CD4-positive, alpha-beta memory T cell (primary cell): ENCODE measurements at regions not wholly inside any gene's neighbourhood (a gene's known extent, or its start where the extent isn't known, plus 50 kb on each side); places are given as distances from the start of the nearest gene placed in this dataset.
A peak's percentile ranks its signal among the peaks of the same experiment; 100 is the strongest.
"Not testable (repeated sequence)": the region's sequence is repeated elsewhere in the genome, so short reads cannot be mapped to it uniquely, and the experiment has no call there.

Source experiments
- CTCF ChIA-PET: fragments of 350-600 bp; sonication (Branson Sonifier 250); formaldehyde crosslinking; loops from one replicate; lab custom pipeline; 2021; ENCODE audit warnings: inconsistent platforms; ENCODE audit not compliant: partially characterized antibody; lab: Charles Lee
- POLR2A ChIA-PET: fragments of 350-600 bp; sonication (Branson Sonifier 250); formaldehyde crosslinking; loops from one replicate; lab custom pipeline; 2021; ENCODE audit not compliant: partially characterized antibody; lab: Charles Lee
- DNase-seq, 5 donors: peaks; one replicate each; pipeline versions ENCODE4 v3.0.0 to v3.0.0-alpha.2; 2020 to 2022; ENCODE audit warnings: mixed read lengths in 1 of 5
- H3K27ac ChIP-seq: one replicate; pipeline ENCODE4 v1.7.0; 2013; ENCODE audit warnings: low read depth, low read length
- H3K27me3 ChIP-seq: 2 replicates; pipeline ENCODE4 v1.7.0; 2013; ENCODE audit warnings: mild to moderate bottlenecking, low read length, moderate library complexity; ENCODE audit not compliant: insufficient read depth
- H3K36me3 ChIP-seq: 2 replicates; pipeline ENCODE4 v1.7.0; 2013; ENCODE audit warnings: mild to moderate bottlenecking, low read length, moderate library complexity; ENCODE audit not compliant: insufficient read depth
- H3K4me1 ChIP-seq: 2 replicates; pipeline ENCODE4 v1.7.0; 2013; ENCODE audit warnings: mild to moderate bottlenecking, low read length, moderate library complexity; ENCODE audit not compliant: insufficient read depth
- H3K4me3 ChIP-seq, 2 donors: one replicate each; pipeline ENCODE4 v1.7.0; 2013; ENCODE audit warnings: low read length in 2 of 2, mild to moderate bottlenecking in 1 of 2
- H3K9me3 ChIP-seq, 2 donors: one replicate each; pipeline ENCODE4 v1.7.0; 2013; ENCODE audit warnings: low read length in 2 of 2, control low read depth in 1 of 2; ENCODE audit not compliant: control insufficient read depth in 1 of 2
- H3K27ac Mint-ChIP-seq, 7 donors: one replicate each; pipeline ENCODE4 v1.8.0; 2020 to 2021; ENCODE audit warnings: mixed read lengths in 7 of 7, mild to moderate bottlenecking in 6 of 7, inconsistent platforms in 3 of 7, moderate library complexity in 3 of 7
- H3K27me3 Mint-ChIP-seq, 2 donors: one replicate each; pipeline ENCODE4 v1.8.0; 2020 to 2021; ENCODE audit warnings: mixed read lengths in 2 of 2
- H3K36me3 Mint-ChIP-seq, 2 donors: one replicate each; pipeline ENCODE4 v1.8.0; 2020 to 2021; ENCODE audit warnings: mixed read lengths in 2 of 2, inconsistent platforms in 1 of 2, mild to moderate bottlenecking in 1 of 2
- H3K4me1 Mint-ChIP-seq, 4 donors: one replicate each; pipeline ENCODE4 v1.8.0; 2020 to 2021; ENCODE audit warnings: mixed read lengths in 4 of 4, mild to moderate bottlenecking in 1 of 4
- H3K4me3 Mint-ChIP-seq, 8 donors: one replicate each; pipeline ENCODE4 v1.8.0; 2020 to 2021; ENCODE audit warnings: mixed read lengths in 8 of 8, mild to moderate bottlenecking in 7 of 8, moderate library complexity in 6 of 8, inconsistent platforms in 3 of 8
- H3K9me3 Mint-ChIP-seq, 8 donors: one replicate each; pipeline ENCODE4 v1.8.0; 2020 to 2021; ENCODE audit warnings: mixed read lengths in 8 of 8, mild to moderate bottlenecking in 5 of 8, inconsistent platforms in 3 of 8, moderate library complexity in 1 of 8
- intact Hi-C: fragments of 100-400 bp; cut with micrococcal nuclease; formaldehyde crosslinking; loops from one replicate; pipeline ENCODE4 v1.15.1; 2023

DNA sequence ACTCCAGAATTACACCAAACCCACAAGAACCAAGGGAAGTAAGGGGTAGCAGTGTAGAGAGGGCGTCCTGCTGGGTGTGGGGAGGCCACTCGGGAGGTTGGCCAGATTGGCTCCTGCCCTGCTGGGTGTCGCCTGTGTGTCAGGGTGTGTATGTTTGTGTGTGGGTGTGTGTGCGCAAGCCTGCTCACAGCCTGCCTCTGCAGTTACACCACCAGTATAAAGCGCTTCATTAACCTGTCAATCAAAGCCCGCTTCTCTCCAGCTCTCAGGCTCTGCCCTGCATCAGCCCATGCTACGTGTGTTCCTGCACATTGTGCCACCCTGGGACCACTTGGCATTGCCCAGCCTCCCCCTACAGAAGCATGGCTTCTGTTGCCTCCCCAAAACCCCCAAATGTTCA lies 83.3 kb upstream of the PAX2 start:
- no peak for DNase-seq
- CTCF ChIA-PET: no interaction called here
- H3K4me1 Mint-ChIP-seq: peaks cover 0 to 4% (median 2%) of the 10 kb centered on the region in 4 donors
- Histone ChIP-seq H3K9me3 (no peaks in the 10 kb centered on the region), H3K27ac (no peak overlapping the region), H3K4me1 (no peaks in the 10 kb centered on the region), H3K36me3 (no peaks in the 10 kb centered on the region), H3K4me3 (no peak overlapping the region), H3K27me3 (peaks cover 27% of the 10 kb centered on the region)
- POLR2A ChIA-PET: no interaction called here
- peaks cover 53 to 56% of the 10 kb centered on the region in 2 donors for H3K27me3 Mint-ChIP-seq
- peaks cover 0 to 4% (median 0%) of the 10 kb centered on the region in 8 donors for H3K9me3 Mint-ChIP-seq
- H3K4me3 Mint-ChIP-seq: no peak overlapping the region
- H3K27ac Mint-ChIP-seq: no peak overlapping the region
- no peaks in the 10 kb centered on the region for H3K36me3 Mint-ChIP-seq
- intact Hi-C loops: no loop called here

DNA sequence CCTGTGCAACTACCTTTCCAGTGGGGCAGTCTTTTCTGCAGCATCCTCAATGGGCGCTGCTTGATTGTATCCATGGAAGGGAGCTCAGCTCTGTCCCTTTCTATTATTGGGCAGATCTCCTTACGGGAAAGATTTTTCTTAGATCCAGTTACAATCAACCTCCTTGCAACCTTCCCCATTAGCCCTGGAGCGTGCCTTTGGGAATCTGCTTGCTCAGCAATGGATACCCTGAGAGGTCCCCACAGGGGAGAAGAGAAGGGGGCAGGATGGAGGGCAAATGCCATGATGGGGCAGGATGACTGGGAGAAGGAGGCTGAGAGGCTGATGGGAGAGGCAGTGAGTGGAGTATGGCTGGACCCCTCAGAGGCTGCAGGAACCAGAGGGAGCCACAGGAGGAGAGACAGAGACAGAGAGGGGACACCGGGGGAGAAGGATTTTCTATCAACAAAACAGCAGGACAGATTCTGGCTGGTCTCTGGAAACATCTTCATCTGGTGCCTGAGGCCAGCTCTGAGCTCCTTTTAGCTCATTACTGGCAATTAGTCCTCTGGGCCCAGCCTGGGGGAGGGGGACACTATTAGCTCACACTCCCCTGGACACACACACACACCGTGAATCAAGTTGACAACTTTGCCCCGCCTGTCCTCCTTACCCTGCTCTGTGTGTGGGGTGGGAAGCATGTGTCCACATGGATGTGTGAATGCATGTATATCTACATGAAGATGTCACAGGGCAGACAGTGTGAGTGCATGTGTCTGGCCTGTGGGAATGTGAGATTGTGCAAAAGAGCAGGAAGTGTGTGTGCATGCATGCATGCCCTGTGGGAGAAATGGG lies 80.8 kb upstream of the PAX2 start:
- Mint-ChIP-seq H3K4me3 (no peak overlapping the region), H3K27me3 (peaks cover 44 to 55% of the 10 kb centered on the region in 2 donors), H3K9me3 (no peaks in the 10 kb centered on the region), H3K27ac (no peak overlapping the region), H3K36me3 (no peaks in the 10 kb centered on the region), H3K4me1 (peaks cover 0 to 1% (median 0%) of the 10 kb centered on the region in 4 donors)
- Histone ChIP-seq H3K36me3 (no peaks in the 10 kb centered on the region), H3K27ac (no peak overlapping the region), H3K4me3 (no peak overlapping the region), H3K27me3 (peaks cover 18% of the 10 kb centered on the region), H3K4me1 (no peaks in the 10 kb centered on the region), H3K9me3 (no peaks in the 10 kb centered on the region)
- CTCF ChIA-PET: no interaction called here
- DNase-seq: no peak
- POLR2A ChIA-PET: no interaction called here
- intact Hi-C loops: no loop called here

DNA sequence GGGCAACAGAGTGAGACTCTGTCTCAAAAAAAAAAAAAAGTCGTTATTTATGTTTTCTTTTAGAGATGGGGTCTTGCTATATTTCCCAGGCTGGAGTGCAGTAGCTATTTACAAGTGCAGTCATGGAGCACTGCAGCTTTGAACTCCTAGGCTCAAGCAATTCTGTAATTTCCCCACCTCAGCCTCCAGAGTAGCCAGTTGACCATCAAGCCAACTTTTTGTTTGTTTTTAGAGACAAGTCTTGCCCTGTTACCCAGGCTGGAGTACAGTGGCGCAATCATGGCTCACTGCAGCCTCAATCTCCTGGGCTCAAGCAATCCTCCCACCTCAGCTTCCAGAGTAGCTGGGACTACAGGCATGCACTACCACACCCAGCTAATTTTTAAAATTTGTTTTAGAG lies 78.7 kb upstream of the PAX2 start:
- intact Hi-C loops, H3K36me3 Mint-ChIP-seq, CTCF ChIA-PET, H3K27ac ChIP-seq, POLR2A ChIA-PET, H3K9me3 Mint-ChIP-seq, H3K9me3 ChIP-seq, H3K4me3 Mint-ChIP-seq, H3K27ac Mint-ChIP-seq, DNase-seq, H3K4me3 ChIP-seq, H3K4me1 ChIP-seq, H3K4me1 Mint-ChIP-seq, H3K36me3 ChIP-seq: not testable (repeated sequence)
- peaks cover 23% of the 10 kb centered on the region for H3K27me3 ChIP-seq
- peaks cover 45 to 56% of the 10 kb centered on the region in 2 donors for H3K27me3 Mint-ChIP-seq

DNA sequence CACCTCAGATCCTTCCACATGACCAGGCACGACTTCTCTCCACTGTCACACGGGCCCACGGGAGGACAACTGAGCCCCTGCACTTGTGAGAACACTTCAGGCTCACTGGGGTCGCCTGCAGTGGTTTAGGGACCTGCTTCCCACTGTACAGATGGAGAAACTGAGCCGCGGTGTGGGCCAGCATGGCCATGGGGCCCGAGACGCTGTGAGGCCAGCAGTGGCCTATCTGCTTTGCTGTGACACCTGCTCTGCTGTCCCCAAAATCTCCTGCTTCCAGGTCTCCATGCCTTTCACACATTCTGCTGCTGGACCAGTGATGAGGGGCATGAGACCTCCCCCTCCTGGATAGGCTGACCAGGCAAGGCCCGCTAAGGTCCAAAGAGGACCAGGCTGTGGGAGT lies 75.8 kb upstream of the PAX2 start:
- H3K27ac ChIP-seq: no peak overlapping the region
- H3K9me3 ChIP-seq: no peaks in the 10 kb centered on the region
- H3K27ac Mint-ChIP-seq: no peak overlapping the region
- H3K4me3 ChIP-seq: no peak overlapping the region
- peaks cover 1 to 9% (median 6%) of the 10 kb centered on the region in 4 donors for H3K4me1 Mint-ChIP-seq
- ChIA-PET POLR2A (no interaction called here), CTCF (no interaction called here)
- peaks cover 51 to 56% of the 10 kb centered on the region in 2 donors for H3K27me3 Mint-ChIP-seq
- intact Hi-C loops: loop anchor here (2.0 kb wide), 2 partner anchors 73 to 209 kb away; no protein-coding TSS in a partner anchor
- peaks cover 33% of the 10 kb centered on the region for H3K27me3 ChIP-seq
- H3K36me3 ChIP-seq: no peaks in the 10 kb centered on the region
- no peak overlapping the region for H3K4me3 Mint-ChIP-seq
- H3K36me3 Mint-ChIP-seq: no peaks in the 10 kb centered on the region
- DNase-seq: no peak
- H3K4me1 ChIP-seq: peaks cover 5% of the 10 kb centered on the region
- peaks cover 0 to 3% (median 0%) of the 10 kb centered on the region in 8 donors for H3K9me3 Mint-ChIP-seq

DNA sequence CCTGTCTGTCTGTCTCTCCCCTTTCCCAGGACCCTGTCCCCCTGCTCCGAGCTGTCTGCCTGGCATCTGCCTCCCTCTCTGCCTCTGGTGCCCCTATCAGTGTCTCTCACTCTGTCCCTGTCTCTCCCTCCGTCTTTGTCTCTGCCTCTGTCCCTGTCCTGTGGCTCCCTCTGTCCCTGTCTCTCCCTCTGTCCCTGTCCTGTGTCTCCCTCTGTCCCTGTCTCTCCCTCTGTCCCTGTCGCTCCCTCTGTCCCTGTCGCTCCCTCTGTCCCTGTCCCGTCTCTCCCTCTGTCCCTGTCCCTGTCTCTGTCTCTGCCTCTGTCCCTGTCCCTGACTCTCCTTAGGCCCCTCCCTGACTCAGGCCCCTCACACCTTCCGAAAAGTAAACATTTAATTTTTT lies 75.0 kb upstream of the PAX2 start:
- H3K36me3 ChIP-seq: no peaks in the 10 kb centered on the region
- no peak overlapping the region for H3K27ac ChIP-seq
- Mint-ChIP-seq H3K4me1 (peaks cover 1 to 9% (median 6%) of the 10 kb centered on the region in 4 donors), H3K9me3 (peaks cover 0 to 3% (median 0%) of the 10 kb centered on the region in 8 donors), H3K36me3 (no peaks in the 10 kb centered on the region), H3K27ac (peak overlapping the region in 1 of 7 donors; percentile 6), H3K27me3 (peaks cover 49 to 53% of the 10 kb centered on the region in 2 donors), H3K4me3 (peak overlapping the region in 5 of 8 donors; percentile 41 to 78 (median 41))
- ChIA-PET CTCF (no interaction called here), POLR2A (no interaction called here)
- no peaks in the 10 kb centered on the region for H3K9me3 ChIP-seq
- H3K4me3 ChIP-seq: no peak overlapping the region
- peaks cover 5% of the 10 kb centered on the region for H3K4me1 ChIP-seq
- peaks cover 33% of the 10 kb centered on the region for H3K27me3 ChIP-seq
- intact Hi-C loops: loop anchor here (2.0 kb wide), 2 partner anchors 72 to 208 kb away; no protein-coding TSS in a partner anchor
- DNase-seq: no peak

DNA sequence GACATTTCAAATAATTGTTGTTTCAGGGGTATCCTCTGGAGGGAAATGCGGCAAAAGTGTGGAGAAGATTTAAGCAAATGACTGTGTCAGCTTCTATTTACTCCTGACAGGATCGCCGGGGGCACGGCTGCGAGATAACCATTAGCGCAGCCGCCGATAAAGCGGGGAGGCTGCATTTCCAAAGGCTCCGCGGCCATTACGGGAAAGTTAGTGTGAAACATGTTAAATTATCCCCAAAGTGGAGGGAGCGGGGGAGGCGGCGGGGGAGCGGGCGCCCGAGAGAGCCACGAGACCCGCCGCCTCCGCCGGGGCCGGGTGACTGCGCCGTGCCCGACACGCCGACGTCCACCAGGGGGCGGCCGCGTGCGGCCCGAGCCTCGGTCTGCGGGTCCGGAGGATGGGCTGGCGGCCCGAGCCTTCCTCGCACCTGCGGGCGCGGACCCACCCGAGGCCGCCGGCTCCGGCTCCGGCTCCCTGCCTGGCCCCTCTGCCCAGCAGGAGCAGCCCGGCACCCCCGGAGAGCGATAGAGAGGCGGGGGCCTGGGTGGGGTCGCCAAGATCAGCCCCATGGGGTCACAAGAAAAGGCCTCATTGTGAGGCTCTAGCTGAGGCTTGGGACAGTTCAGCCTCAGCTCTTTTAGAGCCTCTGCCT lies 74.4 kb upstream of the PAX2 start:
- peaks cover 5% of the 10 kb centered on the region for H3K4me1 ChIP-seq
- ChIA-PET POLR2A (no interaction called here), CTCF (interaction anchor here (1.2 kb wide), 1 partner anchor 72 kb away, joined by 4 read pairs; no protein-coding TSS in a partner anchor)
- Mint-ChIP-seq H3K9me3 (peaks cover 0 to 3% (median 0%) of the 10 kb centered on the region in 8 donors), H3K36me3 (no peaks in the 10 kb centered on the region), H3K27me3 (peaks cover 50 to 54% of the 10 kb centered on the region in 2 donors), H3K4me1 (peaks cover 1 to 9% (median 6%) of the 10 kb centered on the region in 4 donors), H3K27ac (no peak overlapping the region), H3K4me3 (peak overlapping the region in 6 of 8 donors; percentile 34 to 78 (median 56))
- H3K9me3 ChIP-seq: no peaks in the 10 kb centered on the region
- H3K36me3 ChIP-seq: no peaks in the 10 kb centered on the region
- H3K4me3 ChIP-seq: no peak overlapping the region
- no peak overlapping the region for H3K27ac ChIP-seq
- intact Hi-C loops: loop anchor here (2.0 kb wide), 2 partner anchors 72 to 208 kb away; no protein-coding TSS in a partner anchor
- peaks cover 33% of the 10 kb centered on the region for H3K27me3 ChIP-seq
- DNase-seq: peak in 4 of 5 donors; percentile 45 to 57 (median 50)

DNA sequence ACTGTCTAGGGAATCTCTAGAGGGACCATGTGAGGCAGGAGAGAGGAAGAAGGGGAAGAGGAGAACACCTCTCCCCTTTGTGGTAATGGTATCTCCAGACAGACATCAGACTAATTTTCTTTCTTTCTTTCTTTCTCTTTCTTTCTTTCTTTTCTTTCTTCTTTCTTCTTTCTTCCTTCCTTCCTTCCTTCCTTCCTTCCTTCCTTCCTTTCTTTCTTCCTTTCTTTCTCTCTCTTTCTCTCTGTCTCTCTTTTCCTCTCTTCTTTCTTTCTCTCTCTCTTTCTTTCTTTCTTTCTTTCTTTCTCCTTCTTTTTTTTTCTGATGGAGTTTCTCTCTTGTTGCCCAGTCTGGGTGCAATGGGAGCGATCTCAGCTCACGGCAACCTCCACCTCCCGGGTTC lies 73.2 kb upstream of the PAX2 start:
- ChIA-PET CTCF (interaction anchor here (0.6 to 1.2 kb wide), 4 partner anchors 20 to 114 kb away, joined by 4 to 5 read pairs (median 4); no protein-coding TSS in a partner anchor), POLR2A (no interaction called here)
- intact Hi-C loops: no loop called here
- peaks cover 51 to 53% of the 10 kb centered on the region in 2 donors for H3K27me3 Mint-ChIP-seq
- Histone ChIP-seq H3K36me3 (no peaks in the 10 kb centered on the region), H3K27me3 (peaks cover 33% of the 10 kb centered on the region), H3K4me1 (peaks cover 5% of the 10 kb centered on the region), H3K4me3 (no peak overlapping the region), H3K27ac (no peak overlapping the region), H3K9me3 (no peaks in the 10 kb centered on the region)
- H3K4me3 Mint-ChIP-seq: peak overlapping the region in 1 of 8 donors; percentile 68
- H3K9me3 Mint-ChIP-seq: peaks cover 0 to 3% (median 0%) of the 10 kb centered on the region in 8 donors
- H3K36me3 Mint-ChIP-seq: no peaks in the 10 kb centered on the region
- DNase-seq: no peak
- H3K27ac Mint-ChIP-seq: peak overlapping the region in 1 of 7 donors; percentile 91
- peaks cover 1 to 9% (median 6%) of the 10 kb centered on the region in 4 donors for H3K4me1 Mint-ChIP-seq
